ENCODE measurements at regions not wholly inside any gene's neighbourhood (a gene's known extent, or its start where the extent isn't known, plus 50 kb on each side); places are given as distances from the start of the nearest gene placed in this dataset.

- DNase-seq, result no peak
Measured at GRCh38 chr18:7492385-7492784, 74.7 kb upstream of the PTPRM start.

GRCh38 chr18:7497081-7497480 lies 70.0 kb upstream of the PTPRM start:
- DNase-seq, result no peak

- no peak for DNase-seq
Measured at GRCh38 chr18:7511106-7511505, 56.0 kb upstream of the PTPRM start.

GRCh38 chr18:7512348-7512747 lies 54.8 kb upstream of the PTPRM start:
- DNase-seq, result no peak

- DNase-seq, result no peak
Measured at GRCh38 chr18:7512990-7513389, 54.1 kb upstream of the PTPRM start.

- no peak for DNase-seq
Measured at GRCh38 chr18:7514796-7515440, 52.2 kb upstream of the PTPRM start.

- DNase-seq, result peak; percentile 38
Measured at GRCh38 chr18:7516266-7517117, 50.6 kb upstream of the PTPRM start.
